ENCODE measurements at regions not wholly inside any gene's neighbourhood (a gene's known extent, or its start where the extent isn't known, plus 50 kb on each side); places are given as distances from the start of the nearest gene placed in this dataset.
"Not testable (repeated sequence)": the region's sequence is repeated elsewhere in the genome, so short reads cannot be mapped to it uniquely, and the experiment has no call there.

DNA sequence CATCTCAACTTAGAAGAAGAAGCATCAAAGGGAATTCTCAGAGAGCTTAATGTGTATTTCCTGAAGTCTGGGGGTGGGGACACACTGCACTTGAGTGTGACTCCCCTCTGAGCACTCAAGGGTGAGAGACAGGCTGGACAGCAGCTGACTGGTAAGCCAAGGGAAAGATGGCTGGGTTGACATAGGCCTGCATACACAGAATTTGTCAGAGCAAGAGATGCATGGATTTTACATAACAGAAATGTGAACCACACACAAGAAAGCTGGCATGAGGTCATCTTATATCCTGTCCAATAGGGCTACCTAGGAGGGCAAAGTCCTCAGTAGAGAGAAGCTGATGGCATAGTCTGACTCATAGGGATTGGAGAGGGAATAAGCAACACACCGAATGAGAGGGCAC, 114.3 kb upstream of the EPB41L4A start:
- peak; percentile 9 for DNase-seq (ENCODE audit: low spot score)
- TF ChIP-seq CTCF (IDR thresholded peaks at IDR 0.05; ENCODE audit: borderline replicate concordance, control extremely low read depth, extremely low read depth, insufficient read depth, missing control alignments) = no peak
- in situ Hi-C loops (cut with MboI; ENCODE audit: low sequenced_read_pairs, unreplicated experiment) = no loop called here

DNA sequence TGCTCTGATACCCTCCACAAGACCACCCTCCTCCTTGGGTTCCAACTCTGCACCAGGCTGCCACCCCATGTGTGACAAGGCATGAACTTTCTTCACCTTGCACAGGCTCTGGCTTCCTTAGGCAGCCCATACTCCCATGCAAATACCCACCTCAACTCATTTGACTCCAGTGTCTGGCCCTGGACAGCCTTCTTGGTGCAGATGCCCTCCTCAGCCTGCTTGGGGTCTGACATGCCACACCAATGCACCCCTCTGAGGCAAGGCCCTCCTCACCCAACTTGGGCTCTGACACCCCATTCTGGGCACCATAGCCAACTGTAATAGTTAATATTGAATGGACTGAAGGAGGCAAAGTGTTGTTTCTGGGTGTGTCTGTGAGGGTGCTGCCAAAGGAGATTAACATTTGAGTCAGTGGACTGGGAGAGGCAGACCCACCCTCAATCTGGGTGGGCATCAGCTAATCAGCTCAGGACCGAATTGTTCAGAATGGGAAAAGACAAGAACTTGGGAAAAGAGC, 115.0 kb upstream of the EPB41L4A start:
- no peak for DNase-seq (ENCODE audit: low spot score)
- TF ChIP-seq CTCF (IDR thresholded peaks at IDR 0.05; ENCODE audit: borderline replicate concordance, control extremely low read depth, extremely low read depth, insufficient read depth, missing control alignments) = no peak
- in situ Hi-C loops (cut with MboI; ENCODE audit: low sequenced_read_pairs, unreplicated experiment) = no loop called here

- no peak for TF ChIP-seq CTCF (IDR thresholded peaks at IDR 0.05; ENCODE audit: borderline replicate concordance, control extremely low read depth, extremely low read depth, insufficient read depth, missing control alignments)
- in situ Hi-C loops (cut with MboI; ENCODE audit: low sequenced_read_pairs, unreplicated experiment) = no loop called here
- no peak for DNase-seq (ENCODE audit: low spot score)
Measured at GRCh38 chr5:112534611-112535255, 115.7 kb upstream of the EPB41L4A start.

DNA sequence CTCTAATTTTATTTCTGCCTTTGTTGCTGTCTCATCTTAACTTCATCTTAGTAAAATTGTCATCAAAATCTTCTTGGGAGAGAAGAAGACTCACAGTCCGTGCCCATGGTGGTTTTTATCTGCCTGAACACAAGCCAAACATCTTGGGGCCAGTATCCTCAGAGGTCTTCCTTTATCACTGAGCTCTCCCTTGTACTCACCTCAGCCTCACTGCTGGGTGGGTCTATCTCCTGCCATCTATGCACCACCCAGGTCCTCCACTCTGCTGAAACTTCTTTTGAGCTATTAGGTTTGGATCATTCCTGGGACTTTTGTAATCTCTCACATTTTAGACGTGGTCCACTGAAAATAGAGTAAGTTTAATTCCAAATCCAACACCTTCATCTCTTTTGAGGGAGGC, 116.3 kb upstream of the EPB41L4A start:
- no peak for TF ChIP-seq CTCF (IDR thresholded peaks at IDR 0.05; ENCODE audit: borderline replicate concordance, control extremely low read depth, extremely low read depth, insufficient read depth, missing control alignments)
- in situ Hi-C loops (cut with MboI; ENCODE audit: low sequenced_read_pairs, unreplicated experiment) = no loop called here
- DNase-seq (ENCODE audit: low spot score) = no peak

GRCh38 chr5:112544558-112544957, 125.5 kb upstream of the EPB41L4A start:
- in situ Hi-C loops (cut with MboI; ENCODE audit: low sequenced_read_pairs, unreplicated experiment); DNase-seq (ENCODE audit: low spot score): not testable (repeated sequence)

DNA sequence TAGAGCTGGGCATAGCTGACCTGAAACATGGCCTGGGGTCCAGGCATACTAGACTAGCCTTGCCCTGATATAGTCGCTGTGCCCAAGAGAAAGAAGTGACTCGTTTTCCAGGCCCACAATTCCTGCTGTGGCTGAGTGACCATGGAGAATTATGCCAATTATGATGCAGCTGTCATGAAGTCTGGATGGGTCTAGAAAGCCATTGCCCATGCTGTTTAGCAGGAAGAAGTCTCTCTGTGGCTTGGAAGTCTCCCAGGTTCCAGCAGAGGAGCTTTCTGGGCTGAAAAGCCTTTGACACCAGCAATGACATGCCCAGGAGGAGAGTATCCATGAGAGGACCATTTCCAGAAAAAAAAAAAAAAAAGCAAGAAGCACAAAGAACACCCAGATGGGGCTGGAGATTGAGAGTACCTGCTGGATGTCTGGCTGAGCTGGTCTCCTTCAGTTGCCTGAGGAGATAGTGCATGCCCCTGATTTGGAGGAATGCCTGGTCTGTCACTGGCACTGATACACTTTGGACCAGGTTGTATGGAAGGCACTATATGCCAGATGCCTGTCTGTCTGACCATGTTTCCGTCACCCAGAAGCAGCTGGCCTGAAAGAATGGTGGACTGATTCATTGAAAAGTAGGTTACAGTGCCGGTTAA, 128.0 kb upstream of the EPB41L4A start:
- DNase-seq (ENCODE audit: low spot score) = no peak
- in situ Hi-C loops (cut with MboI; ENCODE audit: low sequenced_read_pairs, unreplicated experiment) = no loop called here
- no peak for TF ChIP-seq CTCF (IDR thresholded peaks at IDR 0.05; ENCODE audit: borderline replicate concordance, control extremely low read depth, extremely low read depth, insufficient read depth, missing control alignments)

DNA sequence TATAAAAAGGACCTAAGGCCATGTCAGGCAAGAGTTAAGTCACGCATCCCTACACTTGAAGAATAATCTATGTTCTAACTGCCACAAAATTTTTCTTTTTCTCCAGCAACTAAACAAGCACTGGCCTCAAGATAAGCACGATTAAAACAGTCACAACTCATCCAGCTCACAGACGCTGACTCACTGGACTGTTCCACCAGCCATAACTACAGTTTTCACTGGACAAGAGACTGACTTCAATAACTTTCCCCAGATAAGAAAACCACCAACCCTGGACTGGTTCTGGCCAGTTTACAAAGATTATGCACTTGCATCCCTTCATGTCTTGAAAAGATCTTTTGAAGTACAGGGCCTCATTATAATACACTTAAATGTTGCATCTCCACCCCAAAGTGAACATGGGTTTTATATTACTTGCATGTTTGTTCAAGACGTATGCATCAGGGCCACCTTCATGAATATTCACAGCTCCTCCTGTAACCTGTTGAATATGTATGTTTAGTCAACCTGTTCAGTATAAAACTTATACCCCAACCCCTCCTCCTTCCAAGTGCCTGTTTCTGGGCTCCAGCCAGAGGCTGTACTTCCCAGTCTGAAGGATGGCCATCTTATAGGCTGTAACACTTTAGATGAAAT, 129.3 kb upstream of the EPB41L4A start:
- no peak for DNase-seq (ENCODE audit: low spot score)
- TF ChIP-seq CTCF (IDR thresholded peaks at IDR 0.05; ENCODE audit: borderline replicate concordance, control extremely low read depth, extremely low read depth, insufficient read depth, missing control alignments) = no peak
- in situ Hi-C loops (cut with MboI; ENCODE audit: low sequenced_read_pairs, unreplicated experiment) = no loop called here
